ENCODE measurements at regions not wholly inside any gene's neighbourhood (a gene's known extent, or its start where the extent isn't known, plus 50 kb on each side); places are given as distances from the start of the nearest gene placed in this dataset.

- no peaks in the 10 kb centered on the region for H4K20me1 ChIP-seq (ENCODE audit: insufficient read depth, low read length)
- no peak overlapping the region for H3K56ac ChIP-seq (ENCODE audit: extremely low read depth, insufficient read depth, low read length)
- peak overlapping the region; percentile 94 for H3K4ac ChIP-seq (ENCODE audit: low read depth, low read length)
- H3K36me3 ChIP-seq (ENCODE audit: control insufficient read depth, insufficient read depth, low read length), result no peaks in the 10 kb centered on the region
- H2AK5ac ChIP-seq (ENCODE audit: low read depth, low read length), result peak overlapping the region; percentile 83
- no peak for TF ChIP-seq ELK1 (IDR thresholded peaks at IDR 0.05; ENCODE audit: borderline replicate concordance, low read depth, low read length)
- H3K4me2 ChIP-seq (ENCODE audit: low read depth, low read length), result no peak overlapping the region
- ChIA-PET POLR2A (ENCODE audit: unreplicated experiment) (no interaction called here), CTCF (no interaction called here)
- peak overlapping the region; percentile 57; the same call in 1 of the 2 replicates for H3K27ac ChIP-seq (ENCODE audit: insufficient read depth, low read length)
- H4K91ac ChIP-seq (ENCODE audit: insufficient read depth, low read depth, low read length), result peak overlapping the region; percentile 43; the same call in 1 of the 2 replicates
- in situ Hi-C loops (cut with MboI; ENCODE audit: low sequenced_read_pairs), result no loop called here
- peak overlapping the region; percentile 31 for H4K5ac ChIP-seq (ENCODE audit: low read depth, low read length)
- H3K23ac ChIP-seq (ENCODE audit: low read depth, low read length), result peak overlapping the region; percentile 82; the same call in 1 of the 2 replicates
- peak; percentile 27; the same call in 1 of the 2 replicates for ATAC-seq (ENCODE audit: low read depth)
- peak overlapping the region; percentile 79 for H3K14ac ChIP-seq (replicated peaks; ENCODE audit: low read depth, low read length)
- H2BK120ac ChIP-seq (ENCODE audit: low read depth, low read length), result peak overlapping the region; percentile 90
- WGBS, 2 experiments (ENCODE audit: extremely low coverage in 2 of 2, insufficient read length in 1 of 2), result 100% methylated on average over 1 of the region's 3 CpGs; no CpG with 5 or more reads in 1 of the 2 experiments
- 0 out of 2 replicates have a peak overlapping the region, but pooled peaks have one; percentile 24 for H3K9ac ChIP-seq (ENCODE audit: low read depth, low read length)
- peak overlapping the region; percentile 80 for H2BK5ac ChIP-seq (ENCODE audit: low read depth, low read length, poor library complexity, severe bottlenecking)
- H3K27me3 ChIP-seq (ENCODE audit: control insufficient read depth, insufficient read depth, low read length), result no peaks in the 10 kb centered on the region
- dilution Hi-C loops (cut with HindIII; ENCODE audit: low sequenced_read_pairs, unreplicated experiment), result no loop called here
- H3K4me3 ChIP-seq (ENCODE audit: insufficient read depth, low read depth, low read length), result no peak overlapping the region
- peak overlapping the region; percentile 93 for H2BK20ac ChIP-seq (ENCODE audit: low read depth, low read length)
- H3K4me1 ChIP-seq (ENCODE audit: control insufficient read depth, insufficient read depth, low read length), result peaks cover 4% of the 10 kb centered on the region; the same call in 1 of the 2 replicates
- BruUV-seq (replicated peaks), result no TSS peak
- no peaks in the 10 kb centered on the region for H3K9me3 ChIP-seq (ENCODE audit: control insufficient read depth, insufficient read depth, low read length)
- H3K18ac ChIP-seq (ENCODE audit: low read depth, low read length), result peak overlapping the region; percentile 19
- DNase-seq, result no peak
- H2BK15ac ChIP-seq (ENCODE audit: low read depth, low read length), result peak overlapping the region; percentile 57; the same call in 2 of the 3 replicates
- H3K9me1 ChIP-seq (ENCODE audit: insufficient read depth, low read length), result peaks cover 5% of the 10 kb centered on the region
- no peaks in the 10 kb centered on the region for H3K79me1 ChIP-seq (ENCODE audit: low read depth in 1 of 2, low read length in 2 of 2)
- peak overlapping the region; percentile 58 to 94; a peak in 3 of 4 replicates for H4K8ac ChIP-seq (ENCODE audit: low read depth in 2 of 2, low read length in 2 of 2)
- intact Hi-C loops (cut with micrococcal nuclease), result no loop called here
- H2AFZ ChIP-seq (replicated peaks; ENCODE audit: low read length, poor library complexity), result peak overlapping the region; percentile 89
- H2AK9ac ChIP-seq (replicated peaks; ENCODE audit: low read depth, low read length, poor library complexity), result peak overlapping the region; percentile 22
Observed at GRCh38 chr1:117734403-117734802, 128.6 kb downstream of the TENT5C start.

Data from IMR-90 (cell line).